HG03354 (cell line): ENCODE measurements at regions not wholly inside any gene's neighbourhood (a gene's known extent, or its start where the extent isn't known, plus 50 kb on each side); places are given as distances from the start of the nearest gene placed in this dataset.

Experiments used
- ATAC-seq: cut with Tn5 transposase; IDR thresholded peaks from one replicate; pipeline ENCODE4 v1.9.1; 2021; ENCODE audit warnings: mild to moderate bottlenecking; ENCODE audit not compliant: unreplicated experiment, poor library complexity, severe bottlenecking

DNA sequence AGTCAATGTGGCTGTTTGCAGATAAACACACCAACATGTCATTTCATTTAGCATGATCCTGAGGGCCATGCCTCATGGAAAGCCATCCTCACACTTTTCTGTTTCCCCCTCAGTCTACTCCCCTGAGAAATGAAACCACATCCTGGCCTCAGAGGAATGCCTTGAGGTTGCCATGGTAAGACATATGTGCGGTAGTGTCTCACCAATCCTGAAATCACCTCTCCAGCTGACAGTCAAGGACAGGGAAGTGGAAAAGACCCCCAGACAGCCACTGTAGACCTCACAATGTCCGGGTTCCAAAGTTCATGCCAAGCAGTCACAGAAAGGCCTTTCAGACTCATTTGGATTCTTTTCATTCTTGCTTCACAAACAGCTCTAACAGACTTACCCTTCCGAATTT is 175.2 kb upstream of the PKDCC start:
- no peak for ATAC-seq

DNA sequence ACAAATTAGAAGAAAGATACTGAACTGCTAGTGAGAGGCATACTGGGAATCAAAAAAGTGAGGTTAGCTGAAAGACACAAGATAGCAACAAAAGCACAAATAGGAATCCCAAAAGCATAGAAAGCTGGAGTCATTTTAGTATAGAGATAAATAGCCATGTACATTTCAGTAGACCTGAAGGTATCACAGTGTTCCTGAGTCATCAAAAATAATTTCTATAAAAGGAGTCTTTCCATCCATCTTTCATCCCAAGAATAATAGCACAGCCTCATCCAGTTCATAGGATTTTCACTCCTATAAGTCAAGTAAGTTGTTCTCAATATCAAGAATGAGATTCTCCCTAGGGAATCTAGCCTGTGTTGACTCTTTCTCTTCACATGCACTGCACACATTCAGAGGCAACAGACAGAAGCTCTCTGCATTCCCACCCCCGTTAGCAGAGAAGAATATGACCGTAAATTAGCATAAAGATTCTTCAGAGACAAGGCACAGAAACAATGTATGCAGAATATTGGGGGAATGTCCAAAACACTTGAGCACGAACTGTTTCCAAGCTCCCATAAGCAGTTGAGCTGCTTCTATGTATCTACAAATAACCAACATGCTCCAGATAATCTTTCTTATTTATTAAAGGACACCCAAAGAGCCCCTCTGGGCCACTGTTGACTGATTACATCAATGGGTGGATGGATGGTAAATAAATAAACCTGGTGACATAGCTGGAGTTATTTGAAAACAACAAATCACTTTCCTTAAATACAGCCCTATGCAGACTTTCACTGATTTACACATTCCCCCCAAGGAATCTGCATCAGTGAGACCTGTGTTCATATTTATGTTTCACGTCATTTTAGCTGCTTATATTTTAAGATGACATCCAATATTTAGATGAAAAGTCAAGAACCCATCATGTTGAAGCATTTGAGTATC is 174.5 kb upstream of the PKDCC start:
- ATAC-seq: no peak

DNA sequence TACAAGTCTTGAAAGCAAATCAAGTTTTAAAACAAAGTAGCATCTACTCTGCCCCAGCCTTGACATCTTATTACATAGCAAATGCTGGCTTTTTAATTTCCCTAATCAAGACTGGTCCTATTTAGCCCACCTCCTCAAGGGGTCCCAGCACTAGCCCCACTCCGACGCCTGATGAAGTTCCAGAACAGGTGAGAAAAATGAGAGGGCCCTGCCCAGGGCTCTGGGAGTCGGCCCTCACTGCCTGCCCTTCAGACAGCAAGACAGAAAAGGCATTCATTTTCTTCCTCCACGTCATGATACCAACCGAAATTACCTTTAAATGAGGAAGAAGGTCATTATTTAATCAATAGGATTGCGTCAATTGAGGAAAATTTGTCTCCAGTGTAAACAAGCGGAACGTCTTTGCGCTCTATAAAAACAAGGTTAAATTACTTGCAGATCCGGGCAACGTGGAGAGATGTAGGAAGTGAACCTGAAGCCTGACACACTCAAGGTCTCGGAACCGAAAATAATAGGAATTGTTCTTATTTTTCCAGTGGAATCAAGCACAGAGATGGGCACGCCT is 170.6 kb upstream of the PKDCC start:
- no peak for ATAC-seq

DNA sequence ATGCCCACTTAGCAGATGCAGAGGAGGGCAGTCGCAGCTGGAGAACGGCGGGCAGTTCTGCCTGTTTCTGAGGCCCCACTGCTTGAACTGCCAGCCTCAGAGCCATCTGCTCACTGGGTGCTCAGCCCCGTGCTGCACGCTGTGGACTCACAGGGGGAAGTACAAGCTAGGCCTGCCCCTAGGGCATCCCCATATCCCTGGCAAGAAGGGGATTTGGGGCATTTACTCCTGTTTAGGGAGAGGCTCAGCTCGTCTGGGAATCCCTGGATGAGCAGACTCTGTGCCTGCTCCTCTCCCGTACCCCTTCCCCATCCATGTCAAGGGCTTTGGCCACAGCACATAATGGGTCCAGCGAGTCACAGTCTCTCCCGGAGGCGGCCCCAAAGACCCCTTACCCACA is 169.8 kb upstream of the PKDCC start:
- ATAC-seq: no peak

DNA sequence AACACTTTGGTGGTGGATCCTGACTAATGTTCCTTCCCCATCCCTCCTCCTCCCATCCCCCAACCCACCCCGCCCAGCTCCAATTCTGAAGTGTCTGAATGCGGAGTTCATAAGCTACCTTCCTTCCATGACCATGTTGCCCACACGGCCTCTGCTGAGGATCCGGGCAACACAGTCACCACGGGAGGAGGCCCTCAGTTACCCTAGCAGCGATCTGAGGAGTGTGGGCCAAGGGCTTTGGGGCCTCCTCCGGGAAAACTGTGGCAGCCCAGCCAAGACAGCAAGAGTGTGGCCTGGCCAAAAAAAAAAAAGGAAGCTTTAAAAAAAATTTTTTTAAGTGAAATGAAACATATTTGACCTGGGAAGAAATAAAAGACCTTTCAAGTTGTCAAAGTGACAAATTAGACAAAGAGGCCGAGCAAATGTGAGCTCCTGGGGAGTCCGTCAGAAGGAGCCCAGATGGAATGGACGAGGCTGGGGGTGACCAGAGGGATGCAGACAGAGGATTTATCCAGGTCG is 169.0 kb upstream of the PKDCC start:
- ATAC-seq: no peak

DNA sequence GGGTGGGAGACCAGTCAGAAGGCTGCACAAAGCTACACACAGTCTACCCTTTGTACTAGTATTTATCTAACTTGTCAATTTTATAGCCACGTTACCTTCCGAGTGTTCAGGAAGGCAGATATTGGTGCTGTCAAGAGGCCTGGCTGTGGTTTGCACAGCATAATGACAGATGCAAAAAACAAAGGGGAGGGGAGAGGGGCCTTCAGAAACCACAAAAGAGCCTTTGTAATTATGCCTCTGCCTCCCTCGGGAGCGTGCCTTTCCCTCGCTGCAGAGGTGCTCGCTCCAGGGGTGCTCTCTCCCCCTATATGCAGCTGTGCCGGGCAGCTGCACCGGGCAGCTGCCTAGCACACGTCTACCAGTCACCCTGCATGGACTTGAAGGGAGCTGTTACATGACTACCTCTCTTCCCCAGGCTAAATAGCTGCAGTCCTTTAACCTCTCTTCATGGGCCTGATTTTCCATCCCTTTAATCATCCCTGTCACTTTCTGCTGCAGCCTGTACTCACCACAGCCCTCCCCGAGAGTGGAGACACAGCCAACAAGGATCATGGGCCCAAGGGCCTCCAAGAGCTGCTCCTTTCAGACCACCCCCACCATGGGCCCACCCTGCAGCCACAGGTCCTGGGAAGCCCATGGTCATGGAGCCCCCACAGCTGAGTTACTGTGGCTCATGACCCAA is 168.4 kb upstream of the PKDCC start:
- ATAC-seq: no peak

DNA sequence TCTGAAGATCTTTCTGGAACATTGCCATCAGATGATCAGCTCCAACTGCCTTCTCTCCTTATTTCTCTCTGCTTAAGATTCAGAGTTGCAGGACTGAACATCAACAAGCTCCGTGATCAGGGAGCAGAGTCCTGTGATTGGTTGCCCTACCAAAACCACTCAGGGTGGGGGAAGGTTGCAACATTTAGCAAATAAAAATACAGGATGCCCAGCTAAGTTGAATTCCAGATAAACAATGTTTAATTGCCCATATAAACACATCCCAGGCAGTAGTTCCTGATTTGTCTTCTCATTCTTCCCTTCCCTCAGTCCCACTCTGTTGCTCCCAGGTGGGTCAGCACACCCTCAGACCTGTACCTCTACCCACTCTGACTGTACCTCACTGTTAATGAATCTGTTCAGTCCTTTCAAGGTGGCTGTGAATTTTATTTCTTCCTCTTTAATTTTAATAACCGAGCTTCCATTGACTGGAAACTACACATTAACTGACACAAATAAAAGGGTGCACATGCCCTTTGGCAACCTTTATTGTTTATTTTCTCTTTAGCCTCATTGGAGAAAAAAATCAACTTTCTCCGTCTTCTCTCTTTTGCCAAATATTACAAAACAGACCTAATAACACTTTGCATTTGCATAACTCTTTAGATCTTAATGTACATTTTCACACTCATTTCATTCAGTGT is 167.1 kb upstream of the PKDCC start:
- ATAC-seq: no peak

DNA sequence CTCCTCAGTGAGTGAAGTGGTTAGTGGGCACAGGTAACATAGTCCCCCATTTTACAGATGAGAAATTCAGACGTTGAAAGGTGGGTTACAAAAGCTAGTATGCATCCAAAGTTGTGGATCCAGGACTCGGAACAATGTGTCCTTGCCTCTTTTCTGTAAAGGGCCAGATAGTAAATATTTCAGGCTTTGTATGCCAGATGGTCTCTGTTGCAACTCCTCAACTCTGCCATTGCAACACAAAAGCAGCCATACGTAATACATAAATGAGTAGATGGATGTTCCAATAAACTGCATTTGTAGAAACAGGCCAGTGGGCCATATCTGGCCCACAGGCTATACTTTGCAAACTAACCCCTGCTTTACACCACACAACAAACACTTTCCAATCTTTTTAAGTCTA is 166.6 kb upstream of the PKDCC start:
- ATAC-seq: no peak

DNA sequence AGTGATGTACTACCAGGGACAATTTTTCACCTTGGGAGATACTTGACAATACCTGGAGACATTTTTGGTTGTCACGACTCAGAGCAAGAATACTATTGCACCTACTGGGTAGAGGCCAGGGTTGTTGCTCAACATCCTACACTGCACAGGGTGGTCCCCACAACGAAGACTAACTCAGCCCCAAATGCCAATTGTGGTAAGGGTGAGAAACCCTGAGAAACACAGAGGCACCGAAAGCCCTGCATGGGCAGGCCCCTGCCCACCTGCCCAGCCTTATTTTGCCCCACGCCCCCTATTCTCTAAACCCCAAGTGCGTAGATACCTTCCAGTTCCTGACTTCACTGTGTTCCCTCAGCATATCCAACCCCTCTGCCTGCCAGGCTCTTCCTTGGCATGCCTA is 163.1 kb upstream of the PKDCC start:
- no peak for ATAC-seq

DNA sequence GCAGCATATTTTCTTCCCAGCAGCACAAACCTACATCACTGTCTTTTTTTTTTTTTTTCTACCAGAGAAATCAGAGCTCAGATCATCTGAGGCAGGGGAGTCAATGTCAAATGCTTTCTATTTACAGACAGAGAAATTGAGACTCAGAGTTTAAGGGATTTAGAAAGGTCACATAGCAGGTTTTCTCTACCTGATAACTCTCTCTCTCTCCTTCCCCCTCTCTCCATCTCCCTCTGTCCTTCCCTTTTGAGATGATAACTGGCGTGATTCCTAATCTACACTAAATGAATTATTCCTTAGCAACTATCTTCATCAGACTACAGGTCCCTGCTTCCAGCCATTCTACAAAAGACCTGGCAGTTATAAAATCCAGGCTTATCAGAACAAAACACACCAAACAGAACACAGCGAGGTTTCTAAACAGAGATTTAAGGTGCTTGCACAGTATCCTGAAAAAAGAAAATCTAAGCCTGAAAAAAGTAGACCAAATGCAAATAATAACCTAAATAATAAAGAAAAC is 161.6 kb upstream of the PKDCC start:
- ATAC-seq: no peak

DNA sequence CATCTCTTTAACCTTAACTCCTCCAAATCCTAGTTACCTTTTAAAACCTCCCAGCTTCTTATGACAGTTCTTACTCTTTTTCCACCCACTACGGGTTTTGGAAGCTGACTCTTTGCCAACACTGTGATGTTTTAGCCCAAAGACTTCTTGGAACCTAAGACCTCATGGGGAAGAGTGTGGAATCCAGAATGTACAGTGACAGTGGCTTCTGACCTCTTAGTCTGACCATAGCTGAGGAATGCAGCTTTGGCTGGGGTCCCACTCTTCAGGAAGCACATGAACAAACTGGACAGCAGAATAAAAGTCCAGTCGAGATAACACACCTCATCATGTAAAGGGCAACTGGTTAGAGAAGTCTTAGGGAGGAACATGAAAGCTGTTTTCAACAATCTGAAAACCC is 161.1 kb upstream of the PKDCC start:
- no peak for ATAC-seq

DNA sequence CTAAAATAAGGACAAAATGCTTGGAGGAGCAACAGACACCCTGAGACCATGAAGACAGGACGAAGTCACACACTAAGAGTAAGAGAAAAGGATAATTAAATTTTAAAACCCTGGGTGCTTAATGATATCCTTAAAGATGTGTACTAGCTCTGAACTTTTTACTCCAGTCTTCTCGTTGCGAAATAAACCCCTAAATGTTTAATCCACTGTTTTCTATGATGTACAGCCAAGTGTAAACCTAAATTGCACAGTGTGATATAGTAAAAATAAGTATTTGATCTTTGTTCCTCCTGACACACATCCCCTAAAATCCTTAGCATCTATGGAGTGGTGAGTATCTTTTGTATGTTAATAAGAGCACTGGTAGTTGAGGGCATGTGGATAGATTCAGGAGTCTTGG is 157.5 kb upstream of the PKDCC start:
- no peak for ATAC-seq

DNA sequence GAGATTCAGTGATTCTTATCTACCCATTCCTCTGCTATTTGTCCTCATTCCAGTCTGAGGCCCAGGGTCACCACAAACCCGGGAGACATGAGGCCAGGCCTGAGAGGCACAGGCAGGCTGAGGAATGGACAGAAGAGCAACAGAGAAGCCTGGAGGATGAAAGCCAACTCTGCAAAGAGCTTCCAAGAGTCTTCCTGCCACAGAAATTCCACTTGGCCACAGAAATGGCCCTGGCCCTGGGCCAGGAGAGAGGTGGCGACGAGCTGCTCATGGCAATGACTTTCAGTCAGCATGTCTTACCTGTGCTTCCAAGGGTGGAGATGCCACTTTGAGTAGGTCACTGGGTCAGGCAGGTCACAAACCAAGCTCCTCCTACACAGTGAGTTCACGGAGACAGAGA is 155.3 kb upstream of the PKDCC start:
- ATAC-seq: no peak

DNA sequence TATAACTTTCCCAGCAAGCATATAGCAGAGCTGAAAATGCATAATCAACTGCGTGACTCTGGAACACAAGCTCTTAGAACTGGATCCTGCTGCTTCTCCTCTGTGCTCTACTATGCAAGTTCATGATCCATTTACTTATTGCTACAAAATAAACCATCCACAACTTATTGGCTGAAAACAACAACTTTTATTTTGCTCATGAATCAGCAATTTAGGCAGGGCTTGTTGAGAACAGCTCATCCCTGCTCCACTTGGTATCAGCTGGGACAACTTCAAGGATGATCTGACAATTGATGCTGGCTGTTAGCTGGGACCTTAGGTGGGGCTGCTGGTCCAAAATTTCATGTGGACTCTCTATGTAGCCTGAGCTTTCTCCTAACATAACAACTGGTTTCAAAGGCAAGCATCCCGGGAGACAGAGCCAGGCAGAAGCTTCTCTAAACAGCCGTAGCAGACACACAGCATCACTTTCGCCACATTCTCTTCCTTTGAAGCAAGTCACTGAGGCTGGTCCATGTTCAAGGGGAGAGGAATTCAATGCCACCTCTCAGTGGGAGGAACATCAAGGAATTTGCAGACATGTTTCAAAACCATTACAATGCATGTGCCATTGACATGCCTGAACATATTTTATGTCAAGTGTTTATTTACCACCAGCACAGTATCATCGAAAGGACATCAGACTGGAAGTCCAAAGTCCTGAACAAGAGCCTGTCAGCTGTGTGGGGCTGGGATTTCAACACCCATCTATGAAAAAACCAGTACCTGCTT is 153.1 kb upstream of the PKDCC start:
- no peak for ATAC-seq

DNA sequence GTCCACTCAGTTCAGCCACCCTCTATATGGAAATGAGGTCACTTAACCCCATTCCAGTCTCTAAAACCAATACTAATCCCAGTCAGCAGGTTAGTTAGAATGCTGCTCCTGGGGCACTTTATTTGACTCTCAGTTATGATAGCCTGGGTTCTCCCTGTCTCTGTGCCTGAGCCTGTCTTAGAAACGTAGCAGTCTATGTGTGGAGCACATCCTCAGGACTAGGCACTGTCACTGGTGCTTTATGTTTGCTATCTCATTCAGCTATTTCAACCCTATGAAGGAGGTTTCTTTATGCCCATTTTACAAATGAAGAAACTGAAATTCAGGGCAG is 152.5 kb upstream of the PKDCC start:
- no peak for ATAC-seq

DNA sequence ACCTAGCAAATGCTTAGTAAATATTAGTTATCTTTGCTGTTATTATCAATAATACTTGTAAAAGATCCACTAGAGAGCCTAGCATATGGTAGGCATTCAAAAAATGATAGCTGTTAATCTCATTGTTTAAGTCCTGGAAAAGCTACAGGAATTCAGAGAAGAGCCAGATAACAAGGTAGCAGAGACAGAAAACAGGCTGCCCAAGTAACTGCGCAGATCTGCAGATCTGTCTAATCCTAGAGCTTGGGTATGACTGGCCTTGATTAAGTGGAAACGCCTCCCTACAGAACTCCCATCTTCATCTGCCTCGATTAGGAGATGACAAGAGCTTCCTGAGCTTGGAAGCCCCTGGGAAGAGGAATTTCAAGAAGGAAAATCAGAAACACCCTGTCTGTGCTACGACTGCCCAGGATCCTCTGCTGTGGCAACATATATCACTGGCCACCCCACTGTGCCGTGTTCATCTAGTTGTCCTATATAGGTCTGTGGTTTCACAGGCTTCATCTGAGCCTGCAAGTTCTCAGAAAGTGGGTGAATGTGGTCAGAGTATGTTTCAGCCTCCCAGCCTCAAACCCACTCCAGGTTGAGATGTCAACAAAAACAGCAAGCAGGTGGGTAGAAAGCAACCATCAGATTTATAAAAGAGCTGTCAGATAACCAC is 151.5 kb upstream of the PKDCC start:
- ATAC-seq: peak; percentile 62

DNA sequence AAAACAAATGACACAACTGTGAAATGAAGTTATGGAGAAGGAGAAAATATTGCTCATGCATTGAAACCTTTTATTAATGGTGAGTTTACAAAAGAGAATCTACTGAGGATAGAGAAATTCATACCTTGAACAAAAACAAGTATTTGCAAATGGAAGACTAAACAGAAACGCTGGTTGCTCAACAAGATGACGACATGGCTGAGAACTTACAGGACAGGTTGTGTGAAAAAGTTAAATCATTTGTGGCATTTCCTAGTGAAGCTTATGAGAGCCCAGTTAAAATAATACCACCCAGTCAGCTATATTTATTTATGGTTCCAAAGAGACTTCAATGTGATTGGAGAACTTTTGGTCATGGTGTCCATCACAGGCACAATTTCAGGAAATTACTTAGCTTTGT is 148.6 kb upstream of the PKDCC start:
- no peak for ATAC-seq

DNA sequence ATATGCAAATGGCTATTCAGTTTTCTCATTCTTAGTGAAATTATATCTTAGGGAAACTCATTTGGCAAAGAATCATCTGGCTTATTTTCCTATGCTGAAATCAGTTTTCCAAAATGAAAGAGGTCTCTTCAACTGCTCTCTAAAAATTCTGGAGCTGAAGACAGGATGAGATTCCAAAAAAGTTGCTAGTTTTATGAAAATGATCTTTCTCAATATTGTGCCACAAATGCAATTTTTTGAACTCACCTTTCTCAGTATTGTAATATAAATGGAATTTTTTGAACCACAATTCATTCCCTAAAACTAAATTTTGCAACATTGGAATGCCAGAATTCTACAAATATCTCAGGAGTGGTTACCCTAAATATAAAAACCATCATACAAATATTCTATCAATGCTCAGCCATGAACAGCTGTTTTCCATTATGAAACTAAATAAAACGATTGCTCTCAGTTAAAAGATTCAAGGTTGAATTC is 147.7 kb upstream of the PKDCC start:
- ATAC-seq: no peak

DNA sequence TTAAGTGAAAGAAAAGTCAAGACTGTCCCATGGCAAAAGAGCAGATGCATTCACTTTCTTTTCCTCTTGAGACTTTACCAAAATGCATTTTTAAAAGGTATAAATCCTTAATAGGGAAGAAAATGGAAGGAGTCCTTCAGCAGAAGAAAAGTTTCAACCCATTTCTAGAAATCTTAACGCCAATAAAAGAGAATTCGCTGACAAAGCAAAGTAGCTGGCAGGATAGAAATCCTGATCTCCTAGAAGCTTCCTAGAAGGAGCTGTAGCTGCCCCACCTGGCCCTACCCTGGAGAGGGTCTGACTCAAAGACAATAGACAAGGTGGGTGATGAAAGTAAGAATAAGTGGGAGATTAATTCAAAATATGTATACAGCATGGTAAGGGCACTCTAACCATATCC is 144.9 kb upstream of the PKDCC start:
- ATAC-seq: no peak
